KOPT-K1 (cell line): ENCODE measurements at regions not wholly inside any gene's neighbourhood (a gene's known extent, or its start where the extent isn't known, plus 50 kb on each side); places are given as distances from the start of the nearest gene placed in this dataset.

Source experiments
- H3K27ac ChIP-seq: fragments of 200-600 bp; sonication (generic); 2 replicates; pipeline ENCODE4 v1.5.1; 2016; ENCODE audit warnings: antibody characterized with exemption, mild to moderate bottlenecking, low read depth, low read length; ENCODE audit not compliant: poor library complexity, severe bottlenecking
- H3K36me3 ChIP-seq: fragments of 200-600 bp; sonication (generic); 2 replicates; pipeline ENCODE4 v1.5.1; 2017; ENCODE audit warnings: antibody characterized with exemption, mild to moderate bottlenecking, low read length, moderate library complexity; ENCODE audit not compliant: insufficient read depth
- H3K9me3 ChIP-seq: fragments of 200-600 bp; sonication (generic); 2 replicates; pipeline ENCODE4 v1.5.1; 2017; ENCODE audit warnings: antibody characterized with exemption, low read length, mild to moderate bottlenecking; ENCODE audit not compliant: insufficient read depth, poor library complexity, severe bottlenecking

DNA sequence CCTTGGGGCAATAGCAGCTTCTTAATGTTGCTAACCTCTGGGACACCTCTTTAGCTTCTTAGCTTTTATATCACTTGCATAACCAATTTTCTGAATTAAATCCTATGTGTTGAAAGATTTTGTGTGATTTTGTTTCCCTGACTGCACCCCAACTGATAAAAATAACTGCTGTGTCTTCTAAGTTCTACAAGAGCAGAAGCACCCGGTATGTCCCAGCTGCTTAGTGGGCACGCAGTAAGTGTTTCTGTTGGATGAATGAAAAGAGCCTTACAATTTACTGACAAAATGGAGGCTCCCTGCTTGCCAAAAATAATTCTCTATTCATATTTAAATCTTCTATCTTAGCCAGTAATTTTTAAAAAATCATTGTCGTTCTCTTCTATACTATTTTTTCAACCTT is 53.1 kb upstream of the GALNT5 start:
- Histone ChIP-seq H3K9me3 (no peaks in the 10 kb centered on the region), H3K36me3 (no peaks in the 10 kb centered on the region), H3K27ac (no peak overlapping the region)

DNA sequence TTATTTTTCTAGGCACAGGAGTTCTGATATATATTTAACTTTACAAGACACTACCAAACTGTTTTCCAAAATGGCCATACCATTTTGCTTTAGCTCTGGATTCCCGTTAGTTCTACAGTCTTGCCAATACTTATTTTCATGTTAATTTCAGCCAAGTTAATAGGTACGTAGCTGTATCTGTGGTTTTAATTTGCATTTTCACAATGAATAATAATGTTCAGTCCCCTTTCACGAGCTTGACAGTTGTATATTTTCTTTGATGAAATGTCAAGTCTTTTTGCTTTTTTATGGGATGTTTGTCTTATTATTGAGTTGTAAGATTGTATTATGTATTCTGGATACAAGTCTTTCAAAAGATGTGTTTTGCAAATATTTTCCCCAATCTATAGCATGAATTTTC is 50.6 kb upstream of the GALNT5 start:
- Histone ChIP-seq H3K27ac (no peak overlapping the region), H3K36me3 (no peaks in the 10 kb centered on the region), H3K9me3 (no peaks in the 10 kb centered on the region)
